ENCODE measurements at regions not wholly inside any gene's neighbourhood (a gene's known extent, or its start where the extent isn't known, plus 50 kb on each side); places are given as distances from the start of the nearest gene placed in this dataset.

GRCh38 chr9:107792596-107792995, 303.0 kb upstream of the KLF4 start:
- TF ChIP-seq CTCF (IDR thresholded peaks at IDR 0.05) (no peak), POLR2A (IDR thresholded peaks at IDR 0.05) (no peak)

Data from right lobe of liver (tissue), 4 donors.